ENCODE measurements at regions not wholly inside any gene's neighbourhood (a gene's known extent, or its start where the extent isn't known, plus 50 kb on each side); places are given as distances from the start of the nearest gene placed in this dataset.
"Not testable (repeated sequence)": the region's sequence is repeated elsewhere in the genome, so short reads cannot be mapped to it uniquely, and the experiment has no call there.

DNA sequence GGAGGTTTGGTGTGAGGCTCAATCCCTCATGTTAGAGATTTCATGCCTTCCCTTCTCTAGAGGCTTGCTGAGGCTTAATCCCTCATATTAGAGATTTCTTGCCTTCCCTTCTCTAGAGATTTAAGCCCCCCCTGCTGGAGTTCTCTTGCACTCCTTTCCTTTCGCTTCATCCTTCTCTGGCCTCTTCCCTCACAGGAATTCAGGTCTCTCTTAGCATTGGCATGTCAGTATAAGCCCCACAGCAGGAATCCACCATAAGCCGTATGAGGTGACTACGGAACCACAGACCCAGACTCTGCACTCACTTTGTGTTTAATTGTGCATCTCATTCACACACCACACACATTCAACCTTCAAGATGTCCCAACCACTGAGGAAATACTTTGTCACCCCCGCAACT, 338.6 kb upstream of the POU1F1 start:
- no peak for DNase-seq (ENCODE audit: low read depth, low spot score)

DNA sequence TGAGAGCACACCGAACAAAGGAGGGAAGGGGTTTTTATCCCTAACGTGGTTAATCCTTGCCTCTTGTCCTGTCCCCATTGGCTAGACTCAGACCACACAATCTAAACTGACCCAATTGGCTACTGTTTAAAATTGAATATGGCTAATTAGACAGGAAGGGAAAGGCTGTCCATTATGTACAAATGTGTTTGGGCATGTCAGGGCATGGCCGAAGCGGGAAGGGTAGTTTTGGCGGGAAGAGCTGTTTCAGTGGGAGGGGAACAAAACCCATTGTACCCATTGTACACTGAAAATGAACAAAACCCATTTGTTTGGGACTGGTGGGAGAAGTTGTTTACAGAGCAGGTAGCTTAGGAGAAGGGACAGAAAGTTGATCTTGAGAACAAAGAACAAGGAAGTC, 330.9 kb upstream of the POU1F1 start:
- no peak for DNase-seq (ENCODE audit: low read depth, low spot score)

DNA sequence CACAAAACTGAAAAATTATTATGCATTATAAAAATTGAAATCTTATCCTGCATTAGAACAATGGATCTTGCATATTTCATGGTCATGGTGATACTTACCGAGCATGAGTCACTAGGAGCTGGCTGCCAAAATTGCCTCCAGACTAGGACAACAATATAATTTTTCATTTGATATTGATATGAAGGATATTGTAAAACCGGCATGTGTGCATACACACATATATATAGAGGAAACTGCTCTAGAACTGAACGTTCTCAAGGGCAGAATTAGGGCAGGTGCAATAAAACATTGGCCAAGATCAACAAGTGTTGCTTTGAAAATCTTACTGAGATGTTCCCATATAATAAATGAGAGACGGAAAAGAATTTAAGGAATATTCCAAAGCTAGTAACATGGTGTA, 319.4 kb upstream of the POU1F1 start:
- DNase-seq (ENCODE audit: low read depth, low spot score) = no peak

DNA sequence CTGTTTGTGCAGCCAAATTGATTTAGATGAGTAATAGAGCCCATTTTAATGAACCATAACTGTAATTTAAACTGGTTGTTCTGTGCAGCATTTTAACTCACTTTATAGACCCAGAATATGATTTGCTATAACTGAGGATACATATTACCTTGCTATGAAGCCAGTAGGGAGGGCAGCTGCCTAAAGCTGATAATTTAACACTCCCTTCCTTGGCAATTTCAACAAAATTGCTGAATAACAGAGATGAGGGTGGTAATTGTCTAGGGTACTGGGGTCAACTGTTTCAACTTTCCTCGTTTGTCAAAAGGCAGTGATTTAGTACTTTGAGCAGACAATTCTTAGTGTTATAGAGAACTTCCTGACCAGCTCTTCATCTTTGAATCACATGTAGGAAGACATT, 304.9 kb upstream of the POU1F1 start:
- DNase-seq (ENCODE audit: low read depth, low spot score) = no peak

DNA sequence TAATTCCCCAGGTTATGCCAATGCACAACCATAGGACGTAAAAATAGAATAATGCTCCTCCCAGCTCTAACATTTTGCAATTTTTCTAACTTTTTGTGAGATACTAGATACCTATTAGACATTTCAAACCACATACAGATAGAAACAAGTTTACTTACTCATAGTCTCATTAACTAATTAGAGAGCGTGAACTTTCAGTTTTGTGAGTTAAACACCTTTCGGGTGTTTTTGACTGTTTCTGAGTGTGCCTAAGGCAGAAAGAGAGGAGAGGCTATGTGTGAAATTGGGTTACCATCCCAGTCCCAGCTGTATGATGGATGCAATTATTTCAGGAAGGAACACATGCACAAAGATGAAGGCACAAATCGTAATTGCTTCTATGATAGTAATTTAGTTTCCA, 300.4 kb upstream of the POU1F1 start:
- no peak for DNase-seq (ENCODE audit: low read depth, low spot score)

DNA sequence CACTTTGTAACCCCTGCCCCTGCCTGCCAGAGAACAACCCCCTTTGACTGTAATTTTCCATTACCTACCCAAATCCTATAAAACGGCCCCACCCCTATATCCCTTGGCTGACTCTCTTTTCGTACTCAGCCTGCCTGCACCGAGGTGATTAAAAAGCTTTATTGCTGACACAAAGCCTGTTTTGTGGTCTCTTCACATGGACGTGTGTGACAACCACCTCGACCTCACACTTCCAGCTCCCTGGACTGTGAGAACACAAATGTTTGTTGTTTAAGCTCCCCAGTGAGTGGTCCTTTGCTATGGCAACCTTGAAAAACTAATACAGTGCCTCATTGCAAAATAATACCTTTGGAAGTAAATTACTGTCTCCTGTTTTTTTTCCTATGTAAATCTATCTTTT, 299.2 kb upstream of the POU1F1 start:
- DNase-seq (ENCODE audit: low read depth, low spot score) = no peak

DNA sequence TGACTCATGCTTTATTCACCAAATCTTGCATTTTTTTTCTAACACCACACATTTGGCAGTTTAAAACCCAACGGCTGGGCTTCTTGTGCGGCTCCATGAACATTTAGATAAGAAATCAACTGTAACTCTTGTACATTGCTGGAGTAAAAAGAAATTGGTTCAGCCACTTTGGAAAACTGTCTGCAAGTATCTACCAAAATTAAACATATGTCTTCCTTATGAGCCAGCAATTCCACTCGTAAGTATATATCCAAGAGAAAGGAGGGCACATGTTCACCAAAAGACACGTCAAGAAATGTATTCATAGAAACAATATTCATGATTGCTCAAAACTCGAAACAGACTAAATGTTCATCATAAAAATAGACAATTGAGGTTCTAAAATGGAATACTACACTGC, 291.9 kb upstream of the POU1F1 start:
- DNase-seq (ENCODE audit: low read depth, low spot score) = no peak

DNA sequence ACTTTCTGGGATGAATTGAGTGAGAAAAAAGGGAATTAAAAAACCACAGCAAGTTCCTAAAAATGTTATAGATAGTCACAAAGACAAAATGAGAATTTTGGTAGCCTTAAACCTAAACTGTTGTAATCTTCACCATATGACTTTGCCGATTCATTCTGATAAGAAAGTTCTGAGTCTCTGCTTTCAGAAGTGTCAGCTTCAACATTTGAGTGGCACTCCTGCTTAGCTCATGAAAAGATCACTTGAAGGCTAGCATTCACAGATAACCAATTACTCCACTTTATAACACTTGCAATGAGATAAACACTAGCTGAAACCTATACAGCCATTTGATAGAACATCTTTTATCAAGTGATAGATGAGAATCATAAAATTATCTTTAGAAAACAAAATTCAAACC, 288.1 kb upstream of the POU1F1 start:
- no peak for DNase-seq (ENCODE audit: low read depth, low spot score)

DNA sequence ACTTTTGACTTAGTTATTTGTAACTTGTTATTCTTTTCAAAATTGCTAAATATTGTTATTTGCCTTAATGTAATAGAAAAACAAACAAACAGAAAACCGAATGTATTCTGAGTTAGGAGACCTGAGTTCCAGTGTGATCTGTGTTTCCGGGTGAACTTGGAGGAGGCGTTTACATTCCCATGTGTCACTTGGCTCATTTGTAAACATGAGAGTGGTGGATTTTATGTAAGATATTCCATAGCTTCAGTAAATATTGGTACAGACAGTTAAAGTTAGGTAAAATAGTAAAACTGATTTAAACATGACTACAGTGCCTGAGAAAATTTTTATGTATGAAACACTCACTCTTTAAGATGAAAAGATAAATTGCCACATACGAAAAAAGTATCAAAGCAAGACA, 287.3 kb upstream of the POU1F1 start:
- no peak for DNase-seq (ENCODE audit: low read depth, low spot score)

DNA sequence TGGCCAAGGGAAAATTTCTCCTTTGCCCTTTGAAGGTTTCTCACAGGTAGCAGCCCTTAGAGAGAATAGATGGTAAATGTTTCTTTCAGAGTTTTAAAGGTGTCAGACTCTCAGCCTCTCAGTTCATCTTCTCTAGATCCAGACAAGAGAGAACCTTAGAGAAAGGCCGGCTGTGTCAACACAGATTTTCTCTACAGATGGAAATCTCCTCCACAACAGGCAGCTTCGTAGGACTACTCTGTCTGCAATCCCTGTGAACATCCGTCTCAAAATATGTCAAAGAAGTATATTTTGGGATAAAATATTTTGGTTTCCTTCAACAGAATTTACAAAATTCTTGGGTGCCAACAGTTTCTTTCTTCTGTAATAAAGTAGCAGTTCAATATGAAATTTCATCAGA, 282.1 kb upstream of the POU1F1 start:
- no peak for DNase-seq (ENCODE audit: low read depth, low spot score)

DNA sequence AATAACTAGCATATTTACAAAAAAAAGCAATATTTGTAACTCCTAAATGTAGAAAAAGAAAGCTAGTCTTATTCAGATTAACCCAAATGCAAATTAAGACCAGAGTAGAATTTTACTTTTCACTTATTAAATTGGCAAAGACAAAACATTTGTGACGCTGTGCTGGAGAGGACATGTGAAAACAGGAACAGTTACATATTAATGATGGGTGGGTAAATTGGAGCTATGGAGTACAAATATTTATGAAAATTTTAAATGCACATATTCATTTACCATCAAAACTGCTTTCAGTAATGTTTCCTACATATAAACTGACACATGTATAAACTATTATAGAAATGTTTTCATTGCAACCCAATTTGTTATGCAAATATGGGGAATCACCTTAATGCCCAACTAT, 278.9 kb upstream of the POU1F1 start:
- no peak for DNase-seq (ENCODE audit: low read depth, low spot score)

DNA sequence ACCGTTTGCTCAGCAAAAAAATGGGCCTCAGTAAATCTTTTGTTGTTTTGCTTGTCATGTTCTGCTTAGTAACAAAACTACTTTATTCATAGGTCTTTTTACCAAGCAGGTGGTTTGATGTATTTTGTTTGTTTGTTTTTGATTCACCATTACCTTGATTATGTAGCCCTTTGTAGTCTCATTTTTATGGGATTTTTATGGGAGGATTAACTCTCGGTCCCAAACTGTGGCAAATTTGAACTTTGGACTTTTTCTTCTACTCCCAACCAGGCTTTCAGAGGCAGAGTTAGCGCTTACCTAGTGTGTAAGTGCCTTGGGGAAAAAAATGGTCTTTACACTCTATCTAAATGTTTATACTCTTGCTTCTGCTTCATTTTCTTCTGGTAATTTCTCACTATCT, 276.7 kb upstream of the POU1F1 start:
- DNase-seq (ENCODE audit: low read depth, low spot score) = no peak

DNA sequence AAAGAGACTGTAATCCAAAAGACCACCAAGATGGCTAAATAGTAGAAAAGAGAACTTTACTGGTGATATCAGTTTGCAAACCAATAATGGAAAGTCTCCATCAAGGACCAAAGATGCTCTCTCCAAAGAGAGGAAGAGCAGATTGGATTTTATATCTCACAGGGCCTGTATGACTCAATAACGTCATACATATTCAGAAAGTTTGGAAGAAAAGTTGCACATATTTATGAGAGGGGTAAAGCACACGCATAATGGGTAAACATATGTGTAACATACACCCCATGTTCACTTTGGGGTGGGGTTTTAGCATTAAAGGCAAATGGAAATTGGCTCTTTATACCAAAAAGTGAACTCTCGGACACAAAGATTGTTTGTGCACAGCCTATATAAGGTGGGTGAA, 274.5 kb upstream of the POU1F1 start:
- DNase-seq (ENCODE audit: low read depth, low spot score) = no peak

DNA sequence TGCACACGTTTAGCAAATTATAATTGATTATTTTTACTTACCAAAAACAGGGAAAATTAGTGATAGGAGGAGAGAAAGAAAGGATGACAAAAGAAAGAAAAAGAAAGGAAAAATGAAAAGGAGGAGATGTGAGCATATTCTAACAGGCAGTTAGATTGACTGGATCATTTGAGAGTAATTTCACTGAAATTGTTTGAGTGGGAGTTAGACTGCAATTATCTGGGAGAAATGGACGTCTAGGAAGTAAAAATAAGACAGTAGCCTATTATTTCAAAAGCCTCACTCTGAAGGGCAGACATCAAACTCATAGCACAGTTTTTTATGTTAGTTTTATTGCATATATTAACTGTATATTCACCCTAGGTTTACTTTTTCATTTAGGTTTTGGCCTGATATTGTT, 272.8 kb upstream of the POU1F1 start:
- DNase-seq (ENCODE audit: low read depth, low spot score) = no peak

DNA sequence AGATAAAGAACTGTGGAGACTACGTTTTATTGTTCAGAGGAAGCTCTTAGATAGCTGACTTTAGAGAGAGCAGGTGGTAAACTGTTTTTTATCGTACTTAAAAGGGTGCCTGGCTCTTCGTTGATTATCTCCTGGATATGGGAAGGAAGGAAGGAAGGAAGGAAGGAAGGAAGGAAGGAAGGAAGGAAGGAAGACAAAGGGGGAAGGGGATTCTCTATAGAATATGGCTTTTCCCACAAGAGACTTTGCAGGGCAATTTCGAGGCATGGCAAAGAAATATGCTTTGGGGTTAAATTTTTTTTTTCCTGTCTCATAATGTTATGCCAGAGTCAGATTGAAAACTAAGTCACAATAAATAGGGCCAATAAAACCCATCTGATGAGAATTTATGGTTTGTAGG, 271.9 kb upstream of the POU1F1 start:
- no peak for DNase-seq (ENCODE audit: low read depth, low spot score)

DNA sequence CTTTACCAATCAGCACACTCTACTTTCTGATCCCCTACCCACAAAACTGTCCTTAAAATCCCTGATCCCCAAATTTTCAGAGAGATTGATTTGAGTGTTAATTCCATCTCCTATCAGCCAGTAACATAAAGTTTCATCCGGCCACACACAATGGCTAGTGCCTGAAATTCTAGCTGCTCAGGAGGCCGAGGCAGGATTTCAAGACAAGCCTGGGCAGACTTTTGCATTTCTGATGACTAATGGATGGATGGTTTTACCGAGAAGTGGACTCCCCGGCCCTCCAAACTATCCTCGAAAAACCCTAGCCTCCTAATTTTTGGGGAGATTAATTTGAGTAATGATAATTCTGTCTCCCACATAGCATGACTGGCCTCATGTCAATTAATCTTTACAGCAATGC, 269.8 kb upstream of the POU1F1 start:
- no peak for DNase-seq (ENCODE audit: low read depth, low spot score)

DNA sequence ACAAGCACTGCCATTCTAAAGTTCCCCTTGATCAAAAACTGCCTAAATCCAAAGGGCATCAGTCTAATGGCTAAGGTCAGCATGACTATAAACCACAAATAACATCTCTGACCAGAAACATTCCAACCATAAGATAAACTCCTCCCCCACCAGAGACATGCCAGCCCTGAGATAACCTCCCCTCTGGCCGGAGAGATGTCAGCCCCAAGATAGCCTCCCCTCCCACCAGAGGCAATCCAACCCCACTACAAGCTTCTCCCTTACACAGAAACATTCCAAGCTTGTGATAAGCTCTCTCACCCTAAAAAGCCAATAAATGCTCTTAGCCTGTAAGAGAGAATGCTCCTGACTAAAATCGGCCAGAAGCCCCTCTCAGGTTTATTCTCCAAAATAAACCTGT, 267.0 kb upstream of the POU1F1 start:
- DNase-seq (ENCODE audit: low read depth, low spot score) = not testable (repeated sequence)

DNA sequence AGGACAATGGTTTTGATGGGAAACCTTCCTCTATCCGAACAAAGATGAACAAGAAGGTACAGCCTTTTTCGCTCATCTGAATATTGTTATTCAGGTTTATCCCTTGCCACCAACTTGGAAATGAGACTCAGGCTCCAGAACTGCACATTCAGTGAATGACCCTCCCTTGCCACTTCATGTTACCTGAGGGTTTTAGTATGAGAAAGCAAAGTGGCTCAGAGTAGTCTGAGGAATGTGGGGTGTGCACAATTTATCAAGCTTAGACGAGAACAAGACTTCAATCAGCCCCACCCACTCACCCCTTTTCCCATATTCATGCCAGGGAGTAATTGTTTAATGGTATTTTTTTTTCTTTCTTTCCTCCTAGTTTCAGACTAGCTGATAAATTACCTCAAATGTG, 265.3 kb upstream of the POU1F1 start:
- no peak for DNase-seq (ENCODE audit: low read depth, low spot score)

DNA sequence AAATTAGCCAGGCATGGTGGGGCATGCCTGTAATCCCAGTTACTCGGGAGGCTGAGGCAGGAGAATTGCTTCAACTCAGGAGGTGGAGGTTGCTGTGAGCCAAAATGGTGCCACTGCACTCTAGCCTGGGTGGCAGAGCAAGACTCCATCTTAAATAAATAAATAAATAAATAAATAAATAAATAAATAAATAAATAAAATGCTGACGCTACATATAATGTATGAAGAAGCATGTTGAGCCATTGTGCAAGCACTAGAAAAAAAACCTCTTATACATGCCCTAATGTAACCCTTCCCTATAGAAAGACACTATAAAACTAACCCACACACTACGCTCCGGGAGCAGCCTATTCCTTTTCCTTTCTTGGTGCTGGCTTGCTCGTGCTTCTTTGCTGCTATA, 262.3 kb upstream of the POU1F1 start:
- not testable (repeated sequence) for DNase-seq (ENCODE audit: low read depth, low spot score)

DNA sequence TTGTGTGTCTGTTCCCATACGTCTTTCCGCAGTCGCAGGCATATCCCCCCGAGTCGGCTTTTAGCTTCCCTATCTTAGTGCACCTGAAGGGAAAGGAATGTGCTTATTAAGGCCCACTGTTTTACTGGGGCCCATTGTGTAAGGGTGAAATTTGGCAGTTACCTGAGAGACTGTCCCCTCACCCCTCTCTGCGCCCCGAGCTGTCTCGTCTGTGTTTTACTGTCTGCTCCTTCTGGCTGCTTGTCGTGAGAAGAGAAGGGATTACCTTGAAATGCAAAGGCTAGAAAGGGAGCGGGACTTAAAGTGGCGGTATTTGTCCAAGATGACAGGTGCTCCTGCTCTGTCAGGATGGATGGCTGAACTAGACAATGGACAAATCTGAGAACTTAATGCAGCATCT, 233.0 kb upstream of the POU1F1 start:
- DNase-seq (ENCODE audit: low read depth, low spot score) = no peak

DNA sequence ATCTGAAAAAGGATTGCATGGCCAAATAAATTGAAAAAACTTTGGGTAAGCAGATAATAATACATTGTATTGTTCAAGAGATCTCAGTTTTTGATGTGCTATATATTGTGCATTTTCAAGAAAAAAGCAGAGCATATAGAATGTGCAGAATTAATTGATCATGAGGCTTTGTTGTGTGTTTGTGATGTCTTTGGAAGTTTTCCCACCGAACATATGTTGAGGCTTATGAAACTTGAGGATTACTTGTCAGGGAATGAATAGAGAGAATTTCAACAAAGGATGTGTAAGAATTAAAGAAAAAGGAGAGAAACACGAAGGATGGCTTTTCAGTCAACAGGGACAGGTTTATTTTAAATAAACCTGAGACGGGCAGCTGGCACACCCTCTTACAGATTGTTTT, 232.5 kb upstream of the POU1F1 start:
- no peak for DNase-seq (ENCODE audit: low read depth, low spot score)

DNA sequence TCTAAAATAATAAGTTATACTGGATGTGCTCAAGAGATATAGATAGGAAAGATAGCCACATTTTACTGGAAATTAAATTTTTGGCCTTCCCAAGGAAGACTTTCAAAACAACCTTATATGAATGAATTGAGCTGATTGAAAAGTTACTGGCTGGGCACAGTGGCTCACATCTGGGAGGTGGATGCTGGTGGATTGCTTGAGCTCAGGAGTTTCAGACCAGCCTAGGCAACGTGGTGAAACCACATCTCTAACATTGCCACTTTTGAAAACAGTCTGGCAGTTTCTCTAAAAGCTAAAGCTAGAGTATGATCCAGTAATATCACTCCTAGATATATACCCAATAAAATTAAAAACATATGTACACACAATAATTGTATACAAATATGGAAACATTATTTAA, 231.4 kb upstream of the POU1F1 start:
- no peak for DNase-seq (ENCODE audit: low read depth, low spot score)

DNA sequence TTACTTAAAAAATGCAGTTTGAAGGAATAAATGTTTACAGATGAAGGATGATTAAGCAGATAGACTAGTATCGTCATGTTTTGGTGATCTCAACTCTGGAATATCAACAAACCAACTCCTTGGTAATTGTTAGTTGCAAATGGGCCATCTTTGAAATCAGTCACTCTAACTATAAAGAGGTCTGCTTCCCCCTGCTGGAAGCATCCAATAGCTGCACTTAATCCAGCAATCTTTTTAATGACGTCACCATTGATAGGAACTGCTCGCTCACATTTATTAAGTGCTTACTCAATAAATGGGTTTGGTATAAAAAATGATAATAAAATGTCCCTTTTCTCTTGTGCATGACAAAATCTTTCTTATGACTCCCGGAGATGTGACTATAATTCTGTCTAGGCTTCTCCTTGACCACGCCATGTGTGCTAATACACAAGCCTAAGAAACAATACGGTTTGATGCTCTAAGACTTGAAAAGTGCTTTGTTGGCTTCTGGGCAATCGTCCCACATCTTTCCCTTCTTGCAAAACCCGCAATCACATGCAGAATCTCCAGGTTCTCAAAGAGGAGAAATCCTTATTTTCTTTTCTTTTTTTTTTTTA, 227.6 kb upstream of the POU1F1 start:
- DNase-seq (ENCODE audit: low read depth, low spot score) = peak; percentile 61

DNA sequence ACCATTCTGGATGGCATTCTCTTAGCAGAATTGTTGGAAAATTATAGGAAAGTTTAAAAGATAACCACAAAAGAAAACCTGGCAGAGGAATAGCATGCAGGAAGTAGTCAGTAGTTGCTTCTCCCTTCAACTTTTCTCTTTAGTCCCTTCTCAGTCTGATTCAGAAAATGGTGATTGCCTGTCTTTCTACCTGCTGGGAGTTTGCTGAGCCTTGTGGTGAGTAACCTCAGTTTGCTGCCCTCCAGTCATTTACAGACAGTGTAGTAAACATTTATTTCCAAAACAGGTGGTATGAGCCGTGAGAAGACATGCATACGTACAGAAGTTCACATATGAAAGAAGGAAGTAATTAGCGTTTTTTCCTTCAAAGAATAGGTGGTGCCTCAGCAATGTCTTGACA, 224.7 kb upstream of the POU1F1 start:
- DNase-seq (ENCODE audit: low read depth, low spot score) = no peak

Measured in brain pericyte (primary cell).